ENCODE measurements at regions not wholly inside any gene's neighbourhood (a gene's known extent, or its start where the extent isn't known, plus 50 kb on each side); places are given as distances from the start of the nearest gene placed in this dataset.
"Not testable (repeated sequence)": the region's sequence is repeated elsewhere in the genome, so short reads cannot be mapped to it uniquely, and the experiment has no call there.

- TF ChIP-seq ZNF462 (CRISPR knock-in tag; IDR thresholded peaks at IDR 0.05): no peak
- no peak for TF ChIP-seq ZNF114 (CRISPR knock-in tag; IDR thresholded peaks at IDR 0.05)
- TF ChIP-seq REST (IDR thresholded peaks at IDR 0.05; ENCODE audit: unreplicated experiment): no peak
Observed at GRCh38 chr1:110272045-110272444, 61.9 kb downstream of the KCNC4 start (continued).

- not testable (repeated sequence) for H3K4me1 ChIP-seq (ENCODE audit: insufficient read depth); H3F3A ChIP-seq (replicated peaks; ENCODE audit: low read depth); ATAC-seq; H3K27ac Mint-ChIP-seq; H3K4me1 Mint-ChIP-seq; H3K27me3 Mint-ChIP-seq (ENCODE audit: insufficient read depth, low read depth, poor library complexity); H3K27ac ChIP-seq (ENCODE audit: low read depth); H3K27me3 ChIP-seq (ENCODE audit: insufficient read depth); H4K20me1 ChIP-seq (replicated peaks; ENCODE audit: insufficient read depth); H3K4me3 ChIP-seq; H3K36me3 Mint-ChIP-seq (ENCODE audit: low read depth); H3K4me2 ChIP-seq; H3K9me2 ChIP-seq (ENCODE audit: insufficient read depth); H3K36me3 ChIP-seq (ENCODE audit: insufficient read depth); H3K79me2 ChIP-seq (replicated peaks; ENCODE audit: insufficient read depth); H2AFZ ChIP-seq; H3K9me3 Mint-ChIP-seq; H3K4me3 Mint-ChIP-seq; DNase-seq (ENCODE audit: low spot score)
Observed at GRCh38 chr1:110273832-110274231, 63.7 kb downstream of the KCNC4 start.
